ENCODE measurements at regions not wholly inside any gene's neighbourhood (a gene's known extent, or its start where the extent isn't known, plus 50 kb on each side); places are given as distances from the start of the nearest gene placed in this dataset.

- TF ChIP-seq CBX2 (IDR thresholded peaks at IDR 0.05; ENCODE audit: low read depth, low read length) (no peak), CBX2 (CRISPR knock-in tag; IDR thresholded peaks at IDR 0.05; ENCODE audit: low read depth) (no peak), POLR2A (IDR thresholded peaks at IDR 0.05; ENCODE audit: insufficient read depth in 1 of 2, low read depth in 2 of 2, low read length in 2 of 2) (no peak), FOXM1 (CRISPR knock-in tag; IDR thresholded peaks at IDR 0.05) (no peak), RAD21 (CRISPR knock-in tag; IDR thresholded peaks at IDR 0.05) (no peak), MAFK (conservative IDR thresholded peaks at IDR 0.05 in 1 of 2, IDR thresholded peaks at IDR 0.05 in 1 of 2; ENCODE audit: low read length in 2 of 2) (no peak), ATF6 (CRISPR knock-in tag; conservative IDR thresholded peaks at IDR 0.05) (no peak), ZNF503 (CRISPR knock-in tag; IDR thresholded peaks at IDR 0.05) (no peak)
- TF ChIP-seq, protein P1, sequence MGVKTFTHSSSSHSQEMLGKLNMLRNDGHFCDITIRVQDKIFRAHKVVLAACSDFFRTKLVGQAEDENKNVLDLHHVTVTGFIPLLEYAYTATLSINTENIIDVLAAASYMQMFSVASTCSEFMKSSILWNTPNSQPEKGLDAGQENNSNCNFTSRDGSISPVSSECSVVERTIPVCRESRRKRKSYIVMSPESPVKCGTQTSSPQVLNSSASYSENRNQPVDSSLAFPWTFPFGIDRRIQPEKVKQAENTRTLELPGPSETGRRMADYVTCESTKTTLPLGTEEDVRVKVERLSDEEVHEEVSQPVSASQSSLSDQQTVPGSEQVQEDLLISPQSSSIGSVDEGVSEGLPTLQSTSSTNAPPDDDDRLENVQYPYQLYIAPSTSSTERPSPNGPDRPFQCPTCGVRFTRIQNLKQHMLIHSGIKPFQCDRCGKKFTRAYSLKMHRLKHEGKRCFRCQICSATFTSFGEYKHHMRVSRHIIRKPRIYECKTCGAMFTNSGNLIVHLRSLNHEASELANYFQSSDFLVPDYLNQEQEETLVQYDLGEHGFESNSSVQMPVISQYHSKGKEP (CRISPR knock-in tag; IDR thresholded peaks at IDR 0.05): no peak
- TF ChIP-seq, protein P2, sequence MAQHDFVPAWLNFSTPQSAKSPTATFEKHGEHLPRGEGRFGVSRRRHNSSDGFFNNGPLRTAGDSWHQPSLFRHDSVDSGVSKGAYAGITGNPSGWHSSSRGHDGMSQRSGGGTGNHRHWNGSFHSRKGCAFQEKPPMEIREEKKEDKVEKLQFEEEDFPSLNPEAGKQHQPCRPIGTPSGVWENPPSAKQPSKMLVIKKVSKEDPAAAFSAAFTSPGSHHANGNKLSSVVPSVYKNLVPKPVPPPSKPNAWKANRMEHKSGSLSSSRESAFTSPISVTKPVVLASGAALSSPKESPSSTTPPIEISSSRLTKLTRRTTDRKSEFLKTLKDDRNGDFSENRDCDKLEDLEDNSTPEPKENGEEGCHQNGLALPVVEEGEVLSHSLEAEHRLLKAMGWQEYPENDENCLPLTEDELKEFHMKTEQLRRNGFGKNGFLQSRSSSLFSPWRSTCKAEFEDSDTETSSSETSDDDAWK (CRISPR knock-in tag; IDR thresholded peaks at IDR 0.05): no peak
Observed at GRCh38 chr1:29500041-29500440, 263.7 kb downstream of the PTPRU start.
